Stimulated activated naive CD4-positive, alpha-beta T cell (primary cell): ENCODE measurements at regions not wholly inside any gene's neighbourhood (a gene's known extent, or its start where the extent isn't known, plus 50 kb on each side); places are given as distances from the start of the nearest gene placed in this dataset.
"Not testable (repeated sequence)": the region's sequence is repeated elsewhere in the genome, so short reads cannot be mapped to it uniquely, and the experiment has no call there.

Experiments
- DNase-seq, 6 experiments: peaks; one replicate each; lab custom pipeline; 2025; lab: John Stamatoyannopoulos, UW

- DNase-seq = no peak
Measured at GRCh38 chr1:38787041-38787440, 72.5 kb downstream of the RRAGC start.

DNA sequence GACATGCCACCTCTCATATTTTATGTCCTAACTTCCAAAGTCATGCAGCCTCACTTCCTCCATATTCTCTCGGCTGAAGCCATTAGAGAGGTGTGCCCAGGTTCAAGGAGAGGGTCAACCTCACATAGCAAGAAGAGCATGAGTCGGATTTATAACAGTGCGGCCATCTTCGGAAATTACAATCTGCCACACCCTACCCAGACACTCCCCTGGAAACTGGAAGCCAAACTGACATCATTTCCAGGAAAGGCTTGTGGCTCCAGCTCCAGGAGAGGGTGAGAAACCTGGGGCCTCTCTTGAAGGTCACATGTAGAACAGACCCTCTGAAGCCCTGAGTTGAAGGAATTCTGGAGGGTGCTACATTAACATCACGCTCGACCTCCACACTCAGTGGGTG lies 73.5 kb downstream of the RRAGC start:
- DNase-seq = no peak

- DNase-seq = no peak
Measured at GRCh38 chr1:38785285-38786039, 74.1 kb downstream of the RRAGC start.

- DNase-seq = no peak
Measured at GRCh38 chr1:38784452-38785284, 74.9 kb downstream of the RRAGC start.

- no peak for DNase-seq
Measured at GRCh38 chr1:38783640-38784229, 75.8 kb downstream of the RRAGC start.

DNA sequence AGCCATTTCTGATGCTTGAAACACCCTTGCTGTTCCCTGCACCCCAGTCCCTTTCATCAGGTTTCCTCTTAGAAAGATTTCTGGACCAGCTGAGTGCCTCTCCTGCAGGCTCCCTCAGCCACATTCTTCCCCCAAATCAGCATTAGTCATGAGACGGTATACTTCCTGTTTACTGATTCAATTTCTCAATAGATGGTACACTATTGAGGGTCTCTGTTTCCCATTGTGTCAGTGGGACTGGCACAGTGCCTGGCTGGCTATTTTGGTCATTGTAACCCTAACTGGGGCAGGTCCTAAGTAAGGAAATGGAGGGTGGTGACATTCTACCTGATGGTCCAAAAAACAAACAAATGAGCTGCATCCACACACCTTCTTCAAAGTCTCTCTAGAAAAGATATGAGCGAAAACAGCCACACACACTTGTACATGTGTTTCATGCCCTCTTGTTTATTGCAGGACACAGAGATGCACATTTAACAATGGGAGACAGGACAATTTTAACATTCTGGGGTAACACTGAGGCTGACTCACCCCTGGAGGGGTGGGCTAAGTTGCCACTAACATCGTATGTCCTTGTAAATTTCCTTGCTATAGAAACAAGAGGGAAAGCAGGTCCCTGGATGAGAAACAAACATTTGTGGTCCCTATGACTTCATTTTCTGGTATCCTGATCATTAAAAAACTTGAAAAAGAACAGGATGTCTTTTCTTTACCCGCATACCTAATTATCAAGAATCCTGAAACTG lies 77.5 kb downstream of the RRAGC start:
- DNase-seq = no peak

- no peak for DNase-seq
Measured at GRCh38 chr1:38780133-38780532, 79.4 kb downstream of the RRAGC start.

- DNase-seq = no peak
Measured at GRCh38 chr1:38779491-38779890, 80.1 kb downstream of the RRAGC start.

- no peak for DNase-seq
Measured at GRCh38 chr1:38778521-38778920, 81.1 kb downstream of the RRAGC start.

GRCh38 chr1:38778051-38778450 lies 81.5 kb downstream of the RRAGC start:
- no peak for DNase-seq

- no peak for DNase-seq
Measured at GRCh38 chr1:38777464-38777957, 82.1 kb downstream of the RRAGC start.

DNA sequence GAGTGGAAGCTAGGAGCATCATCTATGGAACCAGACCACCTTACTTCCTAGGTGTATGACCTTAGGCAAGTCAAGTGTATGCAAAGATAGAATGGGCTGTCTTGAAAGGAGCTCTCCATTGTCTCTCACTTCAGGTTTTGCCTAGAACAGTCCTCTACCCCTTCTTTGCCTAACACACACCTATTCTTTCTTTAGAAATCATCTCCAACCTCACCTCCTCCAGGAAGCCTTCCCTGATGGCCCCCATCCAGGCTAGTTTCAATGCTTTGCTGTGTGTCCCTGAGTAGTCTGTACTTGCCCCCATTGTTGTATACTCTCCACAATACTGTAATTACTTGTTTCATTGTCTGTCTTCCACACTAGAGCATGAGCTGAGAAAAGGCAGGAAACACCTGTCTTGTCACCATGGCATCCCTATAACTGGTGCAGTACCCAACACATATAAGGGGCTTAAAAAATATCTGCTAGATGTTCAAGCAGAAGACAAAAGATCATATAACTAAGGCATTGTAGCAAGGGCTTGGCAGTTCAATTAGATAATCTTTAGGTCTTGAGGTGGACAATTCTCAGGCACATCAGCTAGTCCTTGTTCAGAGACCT lies 83.0 kb downstream of the RRAGC start:
- DNase-seq = no peak

DNA sequence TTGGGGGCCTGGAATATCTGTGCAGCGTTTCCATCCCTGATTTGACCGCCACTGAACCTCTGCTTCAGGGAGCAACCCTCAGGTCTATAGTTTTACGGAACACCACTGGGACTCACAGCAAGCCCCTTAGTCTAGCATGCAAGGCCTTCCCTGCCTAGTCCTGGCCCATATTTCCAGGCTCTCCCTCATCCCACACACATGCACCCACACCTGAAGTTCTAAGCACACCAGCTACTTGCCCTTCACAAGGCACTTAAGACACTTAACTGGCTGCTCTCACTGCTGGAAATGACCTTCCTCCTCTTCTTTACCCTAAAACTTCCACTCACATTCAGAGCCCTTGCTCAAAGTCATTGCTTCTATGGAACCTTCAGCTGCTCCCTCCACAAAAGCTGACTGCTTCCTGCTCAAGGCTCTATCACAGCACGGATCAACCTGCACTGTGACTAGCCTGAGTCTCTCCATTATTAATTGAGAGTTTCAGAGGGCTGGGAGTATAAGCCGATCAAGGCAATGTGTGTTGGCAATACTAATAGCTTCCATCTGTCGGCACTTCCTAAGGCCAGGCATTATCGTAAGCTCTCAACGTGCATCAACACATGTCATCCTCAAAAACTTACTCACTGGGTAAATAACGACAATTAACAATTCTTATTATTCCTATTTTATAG lies 84.3 kb downstream of the RRAGC start:
- DNase-seq = no peak

DNA sequence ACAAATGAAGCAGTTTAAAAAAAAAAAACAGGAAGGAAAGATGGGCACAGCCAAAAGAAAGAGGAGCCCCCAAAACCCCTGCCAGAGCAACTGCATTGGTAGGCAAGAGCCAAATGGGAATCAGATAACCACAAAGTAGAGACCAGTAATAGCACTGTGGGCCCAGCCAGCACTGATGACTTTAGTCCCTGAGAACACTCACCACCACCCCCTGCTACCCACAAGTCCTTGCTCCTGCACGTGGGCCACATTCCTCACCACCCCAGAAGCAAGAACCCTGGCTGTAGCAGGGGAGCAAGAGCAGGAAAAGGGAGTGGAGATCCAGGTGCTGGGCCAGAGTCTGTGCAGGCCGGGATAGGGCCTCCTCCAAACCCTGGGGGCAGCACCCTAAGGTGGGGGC lies 86.1 kb downstream of the RRAGC start:
- no peak for DNase-seq

GRCh38 chr1:38772953-38773352 lies 86.6 kb downstream of the RRAGC start:
- no peak for DNase-seq

- DNase-seq = no peak
Measured at GRCh38 chr1:38772026-38772425, 87.5 kb downstream of the RRAGC start.

- not testable (repeated sequence) for DNase-seq
Measured at GRCh38 chr1:38770516-38771173, 88.9 kb downstream of the RRAGC start.

DNA sequence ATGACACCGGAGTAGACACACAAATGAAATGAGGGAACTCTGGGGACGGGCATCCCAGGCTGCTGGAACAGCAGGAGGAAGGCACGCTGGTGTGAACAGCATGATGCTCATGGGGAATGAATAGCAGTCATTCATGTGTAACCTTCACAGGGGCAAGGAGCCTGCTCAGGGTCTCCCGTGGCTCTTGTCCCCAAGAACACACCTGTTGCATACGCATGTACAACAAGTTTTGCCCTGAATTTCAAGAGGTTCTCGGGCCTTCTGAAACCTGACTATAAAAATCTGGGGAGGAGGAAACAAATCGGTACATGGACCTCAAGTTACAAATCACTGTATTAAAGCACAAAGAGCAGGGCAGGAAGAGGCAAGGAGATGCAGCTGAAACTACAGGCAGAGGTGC lies 93.4 kb downstream of the RRAGC start:
- no peak for DNase-seq

GRCh38 chr1:38763121-38763520 lies 96.5 kb downstream of the RRAGC start:
- DNase-seq = no peak

- no peak for DNase-seq
Measured at GRCh38 chr1:38760562-38760961, 99.0 kb downstream of the RRAGC start.

- no peak for DNase-seq
Measured at GRCh38 chr1:38758820-38759219, 100.8 kb downstream of the RRAGC start.
